ENCODE measurements at regions not wholly inside any gene's neighbourhood (a gene's known extent, or its start where the extent isn't known, plus 50 kb on each side); places are given as distances from the start of the nearest gene placed in this dataset.

DNA sequence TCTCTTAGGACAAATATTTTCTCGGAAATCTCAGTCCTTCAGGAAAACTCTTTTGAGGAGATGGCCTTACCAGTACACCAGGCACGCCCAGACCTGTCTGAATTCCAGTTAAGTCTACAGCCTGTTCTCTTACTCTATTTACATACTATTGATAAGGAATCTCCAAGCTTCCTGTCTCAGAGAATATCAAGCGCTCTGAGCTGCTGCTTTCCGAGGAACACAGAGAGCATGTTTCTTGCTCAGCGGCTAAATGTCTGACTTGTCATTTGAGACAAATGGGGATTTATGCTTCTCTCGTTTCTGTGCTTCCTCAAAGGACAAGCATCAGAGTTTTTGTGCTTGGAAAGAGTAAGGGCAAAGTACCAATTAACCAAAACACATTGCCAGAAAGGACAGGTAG, 112.4 kb upstream of the CCDC54 start:
- Mint-ChIP-seq H3K27me3 (ENCODE audit: insufficient read depth, low read depth) (peaks cover 3% of the 10 kb centered on the region), H3K4me1 (no peaks in the 10 kb centered on the region), H3K9me3 (no peaks in the 10 kb centered on the region), H3K4me3 (no peak overlapping the region), H3K36me3 (no peaks in the 10 kb centered on the region), H3K27ac (no peak overlapping the region)
- H2AFZ ChIP-seq (replicated peaks), result peak overlapping the region; percentile 44
- no peaks in the 10 kb centered on the region for H3K79me2 ChIP-seq (ENCODE audit: low read depth)
- no peak for TF ChIP-seq EZH2phosphoT487 (IDR thresholded peaks at IDR 0.05)
- TF ChIP-seq CTCF (IDR thresholded peaks at IDR 0.05), result no peak
- no peak for TF ChIP-seq EZH2 (IDR thresholded peaks at IDR 0.05)
- peak overlapping the region; percentile 0 for H3K4me2 ChIP-seq
- peaks cover 3% of the 10 kb centered on the region for H3K4me1 ChIP-seq
- no peaks in the 10 kb centered on the region for H4K20me1 ChIP-seq (ENCODE audit: low read depth)
- H3K4me3 ChIP-seq, result no peak overlapping the region
- DNase-seq (ENCODE audit: low spot score), result no peak
- no peaks in the 10 kb centered on the region for H3K9me3 ChIP-seq (ENCODE audit: low read depth)
- H3K27ac ChIP-seq, result no peak overlapping the region
- no peak overlapping the region for H3K9ac ChIP-seq
- no peaks in the 10 kb centered on the region for H3K27me3 ChIP-seq
- no peaks in the 10 kb centered on the region for H3F3A ChIP-seq (ENCODE audit: low read depth)
- H3K36me3 ChIP-seq, result no peaks in the 10 kb centered on the region

- Histone ChIP-seq H2AFZ (replicated peaks) (no peak overlapping the region), H3K36me3 (no peaks in the 10 kb centered on the region), H3K4me1 (peaks cover 3% of the 10 kb centered on the region), H3K9me3 (ENCODE audit: low read depth) (no peaks in the 10 kb centered on the region), H3K9ac (no peak overlapping the region), H3K27ac (no peak overlapping the region), H3K4me2 (no peak overlapping the region), H3K27me3 (no peaks in the 10 kb centered on the region), H3F3A (ENCODE audit: low read depth) (no peaks in the 10 kb centered on the region), H3K79me2 (ENCODE audit: low read depth) (no peaks in the 10 kb centered on the region), H3K4me3 (no peak overlapping the region), H4K20me1 (ENCODE audit: low read depth) (no peaks in the 10 kb centered on the region)
- Mint-ChIP-seq H3K27ac (no peak overlapping the region), H3K9me3 (no peaks in the 10 kb centered on the region), H3K36me3 (no peaks in the 10 kb centered on the region), H3K4me1 (no peaks in the 10 kb centered on the region), H3K4me3 (no peak overlapping the region), H3K27me3 (ENCODE audit: insufficient read depth, low read depth) (peaks cover 3% of the 10 kb centered on the region)
- DNase-seq (ENCODE audit: low spot score), result no peak
- TF ChIP-seq CTCF (IDR thresholded peaks at IDR 0.05), result no peak
- no peak for TF ChIP-seq EZH2phosphoT487 (IDR thresholded peaks at IDR 0.05)
- no peak for TF ChIP-seq EZH2 (IDR thresholded peaks at IDR 0.05)
Observed at GRCh38 chr3:107265526-107265925, 111.7 kb upstream of the CCDC54 start.

DNA sequence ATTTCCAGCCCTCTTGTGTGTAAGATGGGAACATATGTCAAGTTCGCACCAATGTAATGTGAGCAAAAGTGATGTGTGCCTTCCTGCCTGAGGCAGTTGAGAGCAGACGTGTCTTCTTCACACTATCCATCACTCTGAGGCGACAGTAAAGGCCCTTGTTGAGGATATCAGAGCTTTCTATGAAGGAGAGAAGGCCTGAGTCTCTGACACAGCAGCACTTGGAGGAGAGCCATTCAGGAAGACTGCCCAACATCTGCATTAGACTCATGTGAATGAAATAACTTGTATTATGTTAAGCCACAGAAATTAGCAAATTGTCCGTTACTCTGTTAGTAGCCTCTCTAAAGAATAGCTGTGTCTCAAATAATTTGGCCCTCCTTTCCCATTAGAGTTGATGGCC, 108.8 kb upstream of the CCDC54 start:
- Mint-ChIP-seq H3K4me3 (no peak overlapping the region), H3K9me3 (no peaks in the 10 kb centered on the region), H3K27ac (no peak overlapping the region), H3K36me3 (no peaks in the 10 kb centered on the region), H3K27me3 (ENCODE audit: insufficient read depth, low read depth) (peaks cover 2% of the 10 kb centered on the region), H3K4me1 (no peaks in the 10 kb centered on the region)
- Histone ChIP-seq H3K27ac (no peak overlapping the region), H3K79me2 (ENCODE audit: low read depth) (no peaks in the 10 kb centered on the region), H3K9ac (no peak overlapping the region), H3K9me3 (ENCODE audit: low read depth) (no peaks in the 10 kb centered on the region), H3K4me3 (no peak overlapping the region), H3K36me3 (no peaks in the 10 kb centered on the region), H4K20me1 (ENCODE audit: low read depth) (no peaks in the 10 kb centered on the region), H3K27me3 (no peaks in the 10 kb centered on the region), H2AFZ (replicated peaks) (no peak overlapping the region), H3K4me2 (no peak overlapping the region), H3K4me1 (peaks cover 3% of the 10 kb centered on the region), H3F3A (ENCODE audit: low read depth) (no peaks in the 10 kb centered on the region)
- DNase-seq (ENCODE audit: low spot score), result no peak
- TF ChIP-seq EZH2phosphoT487 (IDR thresholded peaks at IDR 0.05), result no peak
- no peak for TF ChIP-seq EZH2 (IDR thresholded peaks at IDR 0.05)
- no peak for TF ChIP-seq CTCF (IDR thresholded peaks at IDR 0.05)

DNA sequence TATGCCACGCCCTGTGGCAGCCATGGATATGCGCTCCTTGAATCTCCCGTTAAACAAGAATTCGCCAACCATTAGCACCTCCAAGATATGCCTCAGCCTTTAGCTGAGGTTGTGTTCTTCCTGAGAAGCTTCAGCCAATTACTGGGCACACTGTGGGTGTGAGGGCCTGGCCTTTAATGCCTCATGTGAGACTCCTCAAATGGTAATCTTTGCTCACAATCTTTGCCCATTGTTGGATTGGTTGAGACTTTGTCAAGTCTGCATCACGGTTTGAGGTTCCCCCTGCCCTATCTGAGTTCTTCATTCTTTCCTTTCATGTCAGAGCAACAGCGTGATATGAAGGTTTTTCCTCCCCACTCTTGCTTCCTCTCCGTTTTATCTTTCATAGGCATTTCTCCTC, 108.1 kb upstream of the CCDC54 start:
- Mint-ChIP-seq H3K27me3 (ENCODE audit: insufficient read depth, low read depth) (peaks cover 2% of the 10 kb centered on the region), H3K4me1 (no peaks in the 10 kb centered on the region), H3K4me3 (no peak overlapping the region), H3K27ac (no peak overlapping the region), H3K9me3 (no peaks in the 10 kb centered on the region), H3K36me3 (no peaks in the 10 kb centered on the region)
- no peaks in the 10 kb centered on the region for H3K79me2 ChIP-seq (ENCODE audit: low read depth)
- no peak overlapping the region for H3K9ac ChIP-seq
- H2AFZ ChIP-seq (replicated peaks), result no peak overlapping the region
- H3K27ac ChIP-seq, result no peak overlapping the region
- no peaks in the 10 kb centered on the region for H4K20me1 ChIP-seq (ENCODE audit: low read depth)
- H3K4me3 ChIP-seq, result no peak overlapping the region
- peaks cover 3% of the 10 kb centered on the region for H3K4me1 ChIP-seq
- no peak for DNase-seq (ENCODE audit: low spot score)
- H3K9me3 ChIP-seq (ENCODE audit: low read depth), result no peaks in the 10 kb centered on the region
- no peaks in the 10 kb centered on the region for H3F3A ChIP-seq (ENCODE audit: low read depth)
- no peaks in the 10 kb centered on the region for H3K27me3 ChIP-seq
- H3K36me3 ChIP-seq, result no peaks in the 10 kb centered on the region
- H3K4me2 ChIP-seq, result no peak overlapping the region
- no peak for TF ChIP-seq EZH2phosphoT487 (IDR thresholded peaks at IDR 0.05)
- no peak for TF ChIP-seq EZH2 (IDR thresholded peaks at IDR 0.05)
- TF ChIP-seq CTCF (IDR thresholded peaks at IDR 0.05), result no peak

Measured in neural progenitor cell (in vitro differentiated cells).